ENCODE measurements at regions not wholly inside any gene's neighbourhood (a gene's known extent, or its start where the extent isn't known, plus 50 kb on each side); places are given as distances from the start of the nearest gene placed in this dataset.

GRCh38 chr4:96366632-96367031 lies 526.7 kb downstream of the PDHA2 start:
- TF ChIP-seq, protein P1, sequence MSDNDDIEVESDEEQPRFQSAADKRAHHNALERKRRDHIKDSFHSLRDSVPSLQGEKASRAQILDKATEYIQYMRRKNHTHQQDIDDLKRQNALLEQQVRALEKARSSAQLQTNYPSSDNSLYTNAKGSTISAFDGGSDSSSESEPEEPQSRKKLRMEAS (IDR thresholded peaks at IDR 0.05) = no peak
- no peak for TF ChIP-seq NFIC (IDR thresholded peaks at IDR 0.05)
- TF ChIP-seq CEBPB (IDR thresholded peaks at IDR 0.05) = no peak
- no peak for TF ChIP-seq USF1 (IDR thresholded peaks at IDR 0.05)
- TF ChIP-seq RAD21 (IDR thresholded peaks at IDR 0.05; ENCODE audit: low read depth) = no peak

DNA sequence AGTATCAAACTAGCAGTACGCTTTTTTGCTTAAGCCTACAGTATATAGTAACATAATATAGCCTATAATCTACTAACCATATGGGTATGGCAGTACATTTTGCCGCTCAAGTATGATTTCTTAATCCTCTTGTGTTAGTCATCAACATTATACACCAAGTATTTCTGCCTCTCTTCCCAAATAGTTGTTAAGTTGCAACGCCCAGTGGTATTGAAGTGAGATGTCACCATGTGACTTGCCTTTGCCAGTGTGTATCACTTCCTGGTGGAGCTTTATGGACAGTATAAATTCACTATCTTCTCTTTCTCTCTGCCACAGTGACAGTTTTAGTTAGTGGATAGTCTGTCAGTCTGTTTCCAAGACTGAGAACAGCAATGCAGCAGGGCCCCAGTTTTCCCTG lies 535.5 kb downstream of the PDHA2 start:
- TF ChIP-seq YY1 (IDR thresholded peaks at IDR 0.05; ENCODE audit: low read depth) (no peak), FOXM1 (IDR thresholded peaks at IDR 0.05; ENCODE audit: borderline replicate concordance, low read depth) (no peak), TCF12 (IDR thresholded peaks at IDR 0.05; ENCODE audit: low read depth) (no peak), EGR1 (IDR thresholded peaks at IDR 0.05) (no peak), EP300 (IDR thresholded peaks at IDR 0.05; ENCODE audit: borderline replicate concordance) (no peak), TAF1 (IDR thresholded peaks at IDR 0.05; ENCODE audit: low read depth) (no peak), CEBPB (IDR thresholded peaks at IDR 0.05) (no peak), ZBTB7A (IDR thresholded peaks at IDR 0.05; ENCODE audit: low read depth) (no peak), CREB1 (IDR thresholded peaks at IDR 0.05; ENCODE audit: low read depth) (no peak), TEAD4 (IDR thresholded peaks at IDR 0.05) (no peak), USF1 (IDR thresholded peaks at IDR 0.05) (no peak), NFIC (IDR thresholded peaks at IDR 0.05) (no peak), RAD21 (IDR thresholded peaks at IDR 0.05; ENCODE audit: low read depth) (no peak)
- TF ChIP-seq, protein P2, sequence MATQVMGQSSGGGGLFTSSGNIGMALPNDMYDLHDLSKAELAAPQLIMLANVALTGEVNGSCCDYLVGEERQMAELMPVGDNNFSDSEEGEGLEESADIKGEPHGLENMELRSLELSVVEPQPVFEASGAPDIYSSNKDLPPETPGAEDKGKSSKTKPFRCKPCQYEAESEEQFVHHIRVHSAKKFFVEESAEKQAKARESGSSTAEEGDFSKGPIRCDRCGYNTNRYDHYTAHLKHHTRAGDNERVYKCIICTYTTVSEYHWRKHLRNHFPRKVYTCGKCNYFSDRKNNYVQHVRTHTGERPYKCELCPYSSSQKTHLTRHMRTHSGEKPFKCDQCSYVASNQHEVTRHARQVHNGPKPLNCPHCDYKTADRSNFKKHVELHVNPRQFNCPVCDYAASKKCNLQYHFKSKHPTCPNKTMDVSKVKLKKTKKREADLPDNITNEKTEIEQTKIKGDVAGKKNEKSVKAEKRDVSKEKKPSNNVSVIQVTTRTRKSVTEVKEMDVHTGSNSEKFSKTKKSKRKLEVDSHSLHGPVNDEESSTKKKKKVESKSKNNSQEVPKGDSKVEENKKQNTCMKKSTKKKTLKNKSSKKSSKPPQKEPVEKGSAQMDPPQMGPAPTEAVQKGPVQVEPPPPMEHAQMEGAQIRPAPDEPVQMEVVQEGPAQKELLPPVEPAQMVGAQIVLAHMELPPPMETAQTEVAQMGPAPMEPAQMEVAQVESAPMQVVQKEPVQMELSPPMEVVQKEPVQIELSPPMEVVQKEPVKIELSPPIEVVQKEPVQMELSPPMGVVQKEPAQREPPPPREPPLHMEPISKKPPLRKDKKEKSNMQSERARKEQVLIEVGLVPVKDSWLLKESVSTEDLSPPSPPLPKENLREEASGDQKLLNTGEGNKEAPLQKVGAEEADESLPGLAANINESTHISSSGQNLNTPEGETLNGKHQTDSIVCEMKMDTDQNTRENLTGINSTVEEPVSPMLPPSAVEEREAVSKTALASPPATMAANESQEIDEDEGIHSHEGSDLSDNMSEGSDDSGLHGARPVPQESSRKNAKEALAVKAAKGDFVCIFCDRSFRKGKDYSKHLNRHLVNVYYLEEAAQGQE (IDR thresholded peaks at IDR 0.05; ENCODE audit: low read depth) = no peak
- TF ChIP-seq, protein P1 (IDR thresholded peaks at IDR 0.05) = no peak

- TF ChIP-seq ZBTB7A (IDR thresholded peaks at IDR 0.05; ENCODE audit: low read depth) = no peak
- TF ChIP-seq TAF1 (IDR thresholded peaks at IDR 0.05; ENCODE audit: low read depth) = no peak
- TF ChIP-seq CREB1 (IDR thresholded peaks at IDR 0.05; ENCODE audit: low read depth) = no peak
- no peak for TF ChIP-seq FOXM1 (IDR thresholded peaks at IDR 0.05; ENCODE audit: borderline replicate concordance, low read depth)
These were observed 539.6 kb downstream of the PDHA2 start for GRCh38 chr4:96379524-96379923.

DNA sequence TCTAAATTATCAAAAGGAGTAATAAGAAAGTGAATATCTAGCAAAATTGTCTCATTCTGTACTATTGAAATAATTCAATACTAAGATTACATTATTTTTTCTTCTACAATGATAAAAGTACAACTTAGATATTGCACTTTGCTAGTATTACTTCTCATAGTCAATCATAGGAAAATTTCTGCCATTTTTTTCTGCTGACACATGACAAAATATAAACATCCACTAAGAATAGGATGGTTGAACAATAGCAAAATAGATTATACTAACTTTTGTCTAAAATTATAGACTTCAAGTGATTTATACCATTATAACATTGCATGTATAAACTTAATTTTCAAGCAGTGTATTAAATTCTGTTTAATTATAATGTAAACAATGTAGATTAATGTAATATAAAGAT lies 540.2 kb downstream of the PDHA2 start:
- no peak for TF ChIP-seq TEAD4 (IDR thresholded peaks at IDR 0.05)
- no peak for TF ChIP-seq FOXM1 (IDR thresholded peaks at IDR 0.05; ENCODE audit: borderline replicate concordance, low read depth)
- no peak for TF ChIP-seq TCF12 (IDR thresholded peaks at IDR 0.05; ENCODE audit: low read depth)
- TF ChIP-seq, protein P1 (IDR thresholded peaks at IDR 0.05) = no peak

- no peak for TF ChIP-seq TCF12 (IDR thresholded peaks at IDR 0.05; ENCODE audit: low read depth)
- TF ChIP-seq TEAD4 (IDR thresholded peaks at IDR 0.05) = no peak
- TF ChIP-seq, protein P1 (IDR thresholded peaks at IDR 0.05) = no peak
- no peak for TF ChIP-seq ZBTB7A (IDR thresholded peaks at IDR 0.05; ENCODE audit: low read depth)
- no peak for TF ChIP-seq NFIC (IDR thresholded peaks at IDR 0.05)
- TF ChIP-seq USF1 (IDR thresholded peaks at IDR 0.05) = no peak
- no peak for TF ChIP-seq TAF1 (IDR thresholded peaks at IDR 0.05; ENCODE audit: low read depth)
- TF ChIP-seq, protein P2 (IDR thresholded peaks at IDR 0.05; ENCODE audit: low read depth) = no peak
- TF ChIP-seq EGR1 (IDR thresholded peaks at IDR 0.05) = no peak
- TF ChIP-seq YY1 (IDR thresholded peaks at IDR 0.05; ENCODE audit: low read depth) = no peak
- no peak for TF ChIP-seq CEBPB (IDR thresholded peaks at IDR 0.05)
- no peak for TF ChIP-seq CREB1 (IDR thresholded peaks at IDR 0.05; ENCODE audit: low read depth)
- TF ChIP-seq EP300 (IDR thresholded peaks at IDR 0.05; ENCODE audit: borderline replicate concordance) = no peak
- no peak for TF ChIP-seq RAD21 (IDR thresholded peaks at IDR 0.05; ENCODE audit: low read depth)
- TF ChIP-seq FOXM1 (IDR thresholded peaks at IDR 0.05; ENCODE audit: borderline replicate concordance, low read depth) = no peak
These were observed 543.5 kb downstream of the PDHA2 start for GRCh38 chr4:96383349-96383748.

- no peak for TF ChIP-seq NFIC (IDR thresholded peaks at IDR 0.05)
- TF ChIP-seq FOXM1 (IDR thresholded peaks at IDR 0.05; ENCODE audit: borderline replicate concordance, low read depth) = no peak
- TF ChIP-seq USF1 (IDR thresholded peaks at IDR 0.05) = no peak
- no peak for TF ChIP-seq YY1 (IDR thresholded peaks at IDR 0.05; ENCODE audit: low read depth)
- TF ChIP-seq, protein P2 (IDR thresholded peaks at IDR 0.05; ENCODE audit: low read depth) = no peak
- TF ChIP-seq, protein P1 (IDR thresholded peaks at IDR 0.05) = no peak
- no peak for TF ChIP-seq EP300 (IDR thresholded peaks at IDR 0.05; ENCODE audit: borderline replicate concordance)
- no peak for TF ChIP-seq RAD21 (IDR thresholded peaks at IDR 0.05; ENCODE audit: low read depth)
- TF ChIP-seq ZBTB7A (IDR thresholded peaks at IDR 0.05; ENCODE audit: low read depth) = no peak
- TF ChIP-seq TEAD4 (IDR thresholded peaks at IDR 0.05) = no peak
- no peak for TF ChIP-seq TAF1 (IDR thresholded peaks at IDR 0.05; ENCODE audit: low read depth)
These were observed 549.9 kb downstream of the PDHA2 start for GRCh38 chr4:96389770-96390169.

Measured in Ishikawa (cell line).